ENCODE measurements at regions not wholly inside any gene's neighbourhood (a gene's known extent, or its start where the extent isn't known, plus 50 kb on each side); places are given as distances from the start of the nearest gene placed in this dataset.

GRCh38 chr21:35852820-35853219 lies 207.5 kb downstream of the SETD4 start:
- DNase-seq (ENCODE audit: low read depth, low spot score) = no peak

GRCh38 chr21:35850542-35851103 lies 209.7 kb downstream of the SETD4 start:
- Histone ChIP-seq H3K36me3 (ENCODE audit: control insufficient read depth, insufficient read depth, low read length) (no peaks in the 10 kb centered on the region), H3K9me3 (ENCODE audit: control insufficient read depth, insufficient read depth, low read length) (no peaks in the 10 kb centered on the region), H3K4me1 (ENCODE audit: control insufficient read depth, insufficient read depth, low read length) (no peaks in the 10 kb centered on the region), H3K27me3 (ENCODE audit: control insufficient read depth, insufficient read depth, low read length) (no peaks in the 10 kb centered on the region), H3K27ac (ENCODE audit: low read length) (no peak overlapping the region), H3K4me3 (ENCODE audit: low read length) (no peak overlapping the region)
- DNase-seq (ENCODE audit: low read depth, low spot score) = no peak
- WGBS (ENCODE audit: insufficient coverage, insufficient read length) = no CpG with 5 or more reads among the region's 9 CpGs

More at GRCh38 chr21:35852820-35853219, 207.5 kb downstream of the SETD4 start:
- no peaks in the 10 kb centered on the region for H3K27me3 ChIP-seq (ENCODE audit: control insufficient read depth, insufficient read depth, low read length)
- no peaks in the 10 kb centered on the region for H3K9me3 ChIP-seq (ENCODE audit: control insufficient read depth, insufficient read depth, low read length)
- WGBS (ENCODE audit: insufficient coverage, insufficient read length) = no CpG with 5 or more reads among the region's 2 CpGs
- H3K4me3 ChIP-seq (ENCODE audit: low read length) = no peak overlapping the region
- no peaks in the 10 kb centered on the region for H3K4me1 ChIP-seq (ENCODE audit: control insufficient read depth, insufficient read depth, low read length)
- H3K36me3 ChIP-seq (ENCODE audit: control insufficient read depth, insufficient read depth, low read length) = no peaks in the 10 kb centered on the region
- H3K27ac ChIP-seq (ENCODE audit: low read length) = no peak overlapping the region

- H3K27ac ChIP-seq (ENCODE audit: low read length) = no peak overlapping the region
- H3K4me1 ChIP-seq (ENCODE audit: control insufficient read depth, insufficient read depth, low read length) = no peaks in the 10 kb centered on the region
- H3K36me3 ChIP-seq (ENCODE audit: control insufficient read depth, insufficient read depth, low read length) = no peaks in the 10 kb centered on the region
- no peak for DNase-seq (ENCODE audit: low read depth, low spot score)
- no peaks in the 10 kb centered on the region for H3K9me3 ChIP-seq (ENCODE audit: control insufficient read depth, insufficient read depth, low read length)
- H3K27me3 ChIP-seq (ENCODE audit: control insufficient read depth, insufficient read depth, low read length) = no peaks in the 10 kb centered on the region
- no CpG with 5 or more reads among the region's 5 CpGs for WGBS (ENCODE audit: insufficient coverage, insufficient read length)
- H3K4me3 ChIP-seq (ENCODE audit: low read length) = no peak overlapping the region
These were observed 210.3 kb downstream of the SETD4 start for GRCh38 chr21:35850029-35850428.

DNA sequence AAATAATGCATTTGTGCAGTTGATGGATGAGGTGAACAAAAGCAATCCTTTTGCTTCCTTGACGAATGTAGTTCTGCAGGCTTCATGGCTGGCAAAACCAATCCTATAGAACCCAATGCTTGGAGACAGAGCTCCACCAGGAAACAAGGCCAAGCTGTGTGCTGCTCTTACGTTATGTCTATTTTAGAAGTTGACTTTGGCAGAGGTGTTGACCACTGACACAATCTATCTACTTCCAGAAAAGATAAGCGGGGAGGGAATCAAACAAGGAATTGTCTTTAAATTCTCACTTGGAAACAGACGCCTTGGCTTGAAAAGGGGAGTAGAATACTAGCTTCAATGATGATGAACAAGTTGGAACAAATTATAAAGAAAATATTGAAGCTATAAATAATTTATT lies 211.2 kb downstream of the SETD4 start:
- no peaks in the 10 kb centered on the region for H3K36me3 ChIP-seq (ENCODE audit: control insufficient read depth, insufficient read depth, low read length)
- no peak overlapping the region for H3K27ac ChIP-seq (ENCODE audit: low read length)
- no peaks in the 10 kb centered on the region for H3K9me3 ChIP-seq (ENCODE audit: control insufficient read depth, insufficient read depth, low read length)
- no CpG with 5 or more reads among the region's 4 CpGs for WGBS (ENCODE audit: insufficient coverage, insufficient read length)
- H3K27me3 ChIP-seq (ENCODE audit: control insufficient read depth, insufficient read depth, low read length) = no peaks in the 10 kb centered on the region
- no peak overlapping the region for H3K4me3 ChIP-seq (ENCODE audit: low read length)
- H3K4me1 ChIP-seq (ENCODE audit: control insufficient read depth, insufficient read depth, low read length) = no peaks in the 10 kb centered on the region
- DNase-seq (ENCODE audit: low read depth, low spot score) = no peak

DNA sequence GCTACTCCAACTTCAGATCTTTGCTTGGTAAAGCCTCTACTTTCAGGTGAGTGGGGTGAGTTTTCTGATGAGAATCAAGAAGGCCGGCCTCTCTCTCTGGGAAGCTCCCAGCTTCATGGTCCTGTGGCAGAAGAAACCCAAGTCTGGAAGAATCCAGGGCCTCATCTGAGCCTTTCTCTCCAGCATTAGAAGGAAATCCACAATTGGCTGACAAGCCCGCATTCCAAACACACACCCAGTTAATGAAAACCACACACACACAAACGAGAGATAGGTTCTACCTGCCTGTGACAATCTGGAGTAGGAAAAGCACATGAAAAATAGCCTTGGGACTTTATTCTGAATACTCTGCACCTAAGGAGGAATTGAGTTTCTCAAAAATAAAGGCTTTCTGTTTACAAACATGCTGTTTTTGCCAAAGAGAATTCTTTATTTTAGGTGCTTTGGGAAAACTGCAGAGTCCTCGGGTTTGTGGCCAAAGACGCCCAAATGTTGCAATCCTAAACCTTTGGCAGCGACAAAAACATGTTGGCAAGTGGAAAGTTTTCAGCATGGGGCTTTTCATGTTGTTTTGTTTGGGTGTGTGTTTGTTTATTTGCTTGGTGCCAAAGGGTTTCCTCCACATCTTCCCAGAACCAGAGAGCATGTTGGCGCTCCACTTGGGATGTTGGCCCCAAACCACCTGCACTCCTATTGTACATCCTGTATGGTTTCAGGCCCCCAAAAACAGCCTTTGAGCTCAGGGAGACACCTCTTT lies 216.2 kb downstream of the SETD4 start:
- Histone ChIP-seq H3K36me3 (ENCODE audit: control insufficient read depth, insufficient read depth, low read length) (no peaks in the 10 kb centered on the region), H3K27me3 (ENCODE audit: control insufficient read depth, insufficient read depth, low read length) (no peaks in the 10 kb centered on the region), H3K4me1 (ENCODE audit: control insufficient read depth, insufficient read depth, low read length) (no peaks in the 10 kb centered on the region), H3K9me3 (ENCODE audit: control insufficient read depth, insufficient read depth, low read length) (no peaks in the 10 kb centered on the region), H3K4me3 (ENCODE audit: low read length) (no peak overlapping the region), H3K27ac (ENCODE audit: low read length) (no peak overlapping the region)
- no CpG with 5 or more reads among the region's 7 CpGs for WGBS (ENCODE audit: insufficient coverage, insufficient read length)
- DNase-seq (ENCODE audit: low read depth, low spot score) = no peak

GRCh38 chr21:35840949-35841348 lies 219.4 kb downstream of the SETD4 start:
- Histone ChIP-seq H3K27ac (ENCODE audit: low read length) (no peak overlapping the region), H3K4me1 (ENCODE audit: control insufficient read depth, insufficient read depth, low read length) (no peaks in the 10 kb centered on the region)
- WGBS (ENCODE audit: insufficient coverage, insufficient read length) = no CpG with 5 or more reads among the region's 2 CpGs

DNA sequence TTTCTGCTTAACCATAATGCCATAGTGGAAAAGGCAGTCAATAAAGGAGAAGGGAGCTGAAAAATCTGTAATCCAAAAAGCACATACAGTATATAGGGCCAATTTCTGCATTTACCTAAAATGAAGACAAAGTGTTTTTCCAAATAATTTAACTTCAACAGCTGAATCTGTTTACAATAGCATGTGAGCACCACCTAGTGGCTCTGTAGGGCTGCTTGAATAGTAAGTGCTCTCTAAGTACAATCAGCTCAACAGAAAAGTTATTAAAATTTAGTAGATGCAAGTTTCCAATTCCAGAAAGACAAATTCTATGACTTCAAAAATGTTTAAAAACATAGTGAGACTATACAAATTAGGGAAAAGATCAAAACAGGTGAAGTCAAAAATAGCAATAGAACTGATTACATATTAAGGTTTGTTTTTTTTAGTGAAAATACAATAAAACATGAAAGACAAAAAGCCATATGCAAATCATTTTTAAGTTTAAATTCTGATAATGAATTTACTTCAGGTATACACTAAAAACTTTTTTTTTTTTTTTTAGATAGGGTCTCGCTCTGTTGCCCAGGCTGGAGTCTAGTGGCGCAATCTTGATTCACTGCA lies 220.0 kb downstream of the SETD4 start:
- no CpG with 5 or more reads among the region's 2 CpGs for WGBS (ENCODE audit: insufficient coverage, insufficient read length)
- Histone ChIP-seq H3K27ac (ENCODE audit: low read length) (no peak overlapping the region), H3K36me3 (ENCODE audit: control insufficient read depth, insufficient read depth, low read length) (no peaks in the 10 kb centered on the region), H3K4me3 (ENCODE audit: low read length) (no peak overlapping the region), H3K27me3 (ENCODE audit: control insufficient read depth, insufficient read depth, low read length) (no peaks in the 10 kb centered on the region), H3K4me1 (ENCODE audit: control insufficient read depth, insufficient read depth, low read length) (no peaks in the 10 kb centered on the region), H3K9me3 (ENCODE audit: control insufficient read depth, insufficient read depth, low read length) (no peaks in the 10 kb centered on the region)
- DNase-seq (ENCODE audit: low read depth, low spot score) = peak; percentile 18

More at GRCh38 chr21:35840949-35841348, 219.4 kb downstream of the SETD4 start:
- H3K27me3 ChIP-seq (ENCODE audit: control insufficient read depth, insufficient read depth, low read length) = no peaks in the 10 kb centered on the region
- H3K36me3 ChIP-seq (ENCODE audit: control insufficient read depth, insufficient read depth, low read length) = no peaks in the 10 kb centered on the region
- DNase-seq (ENCODE audit: low read depth, low spot score) = no peak
- no peaks in the 10 kb centered on the region for H3K9me3 ChIP-seq (ENCODE audit: control insufficient read depth, insufficient read depth, low read length)
- no peak overlapping the region for H3K4me3 ChIP-seq (ENCODE audit: low read length)

DNA sequence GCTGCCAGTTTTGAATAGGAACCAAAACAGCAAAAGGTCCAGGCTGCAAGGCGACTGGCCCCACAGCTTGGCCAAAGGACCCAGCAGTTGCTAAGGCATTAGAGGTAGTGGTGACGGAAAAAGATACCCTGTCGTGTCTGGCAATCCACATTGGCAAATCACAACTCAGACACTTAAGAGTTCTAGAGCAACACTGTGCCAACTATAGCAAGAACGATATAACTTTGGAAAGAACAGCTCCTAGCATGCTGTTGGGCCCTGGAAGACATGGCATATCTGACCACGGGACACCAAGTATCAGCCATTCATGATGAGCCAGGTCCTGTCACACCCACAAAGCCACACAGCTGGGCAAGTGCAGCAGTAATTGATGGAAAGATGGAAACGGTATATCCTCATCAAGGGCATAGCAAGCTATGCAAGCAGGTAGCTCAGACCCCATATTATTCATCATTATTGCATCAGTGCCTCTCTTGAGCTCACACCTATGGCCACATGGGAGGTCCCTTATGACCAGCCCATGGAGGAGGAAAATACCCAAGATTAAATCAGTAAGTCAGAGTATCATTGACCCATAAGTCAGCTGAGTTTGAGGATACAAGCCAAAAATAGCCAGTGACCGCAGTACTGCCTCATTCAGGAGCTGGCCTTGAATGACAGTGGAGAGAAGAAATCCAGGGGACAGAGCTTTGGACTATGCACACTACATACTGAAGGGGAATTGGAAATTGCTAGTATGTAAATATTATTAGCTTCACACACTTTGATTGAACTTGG lies 221.2 kb downstream of the SETD4 start:
- H3K9me3 ChIP-seq (ENCODE audit: control insufficient read depth, insufficient read depth, low read length) = no peaks in the 10 kb centered on the region
- H3K4me1 ChIP-seq (ENCODE audit: control insufficient read depth, insufficient read depth, low read length) = no peaks in the 10 kb centered on the region; the same call in 1 of the 2 replicates
- H3K27me3 ChIP-seq (ENCODE audit: control insufficient read depth, insufficient read depth, low read length) = no peaks in the 10 kb centered on the region
- H3K27ac ChIP-seq (ENCODE audit: low read length) = no peak overlapping the region
- H3K36me3 ChIP-seq (ENCODE audit: control insufficient read depth, insufficient read depth, low read length) = no peaks in the 10 kb centered on the region
- H3K4me3 ChIP-seq (ENCODE audit: low read length) = no peak overlapping the region
- DNase-seq (ENCODE audit: low read depth, low spot score) = no peak
- no CpG with 5 or more reads among the region's 7 CpGs for WGBS (ENCODE audit: insufficient coverage, insufficient read length)

DNA sequence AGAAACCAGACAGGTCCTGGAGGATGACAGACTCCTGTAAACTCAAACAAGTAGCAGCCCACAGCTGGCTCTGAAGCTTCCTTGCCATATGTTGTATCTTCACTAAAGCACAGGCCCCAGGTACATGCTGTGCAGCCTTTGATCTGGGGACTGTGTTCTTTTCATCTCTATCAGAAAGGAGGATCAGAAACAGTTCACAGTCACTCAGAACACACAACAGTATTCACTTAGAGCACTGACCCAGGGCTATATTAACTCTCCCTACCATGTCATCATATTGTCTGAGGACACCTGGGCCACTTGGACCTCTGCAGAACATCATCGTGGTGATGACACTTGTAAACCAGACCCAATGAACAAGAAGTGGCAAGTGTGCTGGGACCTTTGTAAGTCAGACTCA lies 222.0 kb downstream of the SETD4 start:
- no peak for DNase-seq (ENCODE audit: low read depth, low spot score)
- no CpG with 5 or more reads among the region's 1 CpG for WGBS (ENCODE audit: insufficient coverage, insufficient read length)
- H3K27ac ChIP-seq (ENCODE audit: low read length) = no peak overlapping the region
- no peaks in the 10 kb centered on the region for H3K27me3 ChIP-seq (ENCODE audit: control insufficient read depth, insufficient read depth, low read length)
- no peaks in the 10 kb centered on the region for H3K9me3 ChIP-seq (ENCODE audit: control insufficient read depth, insufficient read depth, low read length)
- no peak overlapping the region for H3K4me3 ChIP-seq (ENCODE audit: low read length)
- peaks cover 2% of the 10 kb centered on the region; the same call in 1 of the 2 replicates for H3K4me1 ChIP-seq (ENCODE audit: control insufficient read depth, insufficient read depth, low read length)
- H3K36me3 ChIP-seq (ENCODE audit: control insufficient read depth, insufficient read depth, low read length) = no peaks in the 10 kb centered on the region

- H3K36me3 ChIP-seq (ENCODE audit: control insufficient read depth, insufficient read depth, low read length) = no peaks in the 10 kb centered on the region; the same call in 1 of the 2 replicates
- no peak overlapping the region for H3K27ac ChIP-seq (ENCODE audit: low read length)
- H3K9me3 ChIP-seq (ENCODE audit: control insufficient read depth, insufficient read depth, low read length) = no peaks in the 10 kb centered on the region
- no peak for DNase-seq (ENCODE audit: low read depth, low spot score)
- H3K4me3 ChIP-seq (ENCODE audit: low read length) = no peak overlapping the region
- peaks cover 2% of the 10 kb centered on the region; the same call in 1 of the 2 replicates for H3K4me1 ChIP-seq (ENCODE audit: control insufficient read depth, insufficient read depth, low read length)
- H3K27me3 ChIP-seq (ENCODE audit: control insufficient read depth, insufficient read depth, low read length) = no peaks in the 10 kb centered on the region
- WGBS (ENCODE audit: insufficient coverage, insufficient read length) = no CpG with 5 or more reads among the region's 1 CpG
These were observed 226.3 kb downstream of the SETD4 start for GRCh38 chr21:35833991-35834390.

Measured in iPS DF 6.9 (cell line).